ENCODE measurements at regions not wholly inside any gene's neighbourhood (a gene's known extent, or its start where the extent isn't known, plus 50 kb on each side); places are given as distances from the start of the nearest gene placed in this dataset.

DNA sequence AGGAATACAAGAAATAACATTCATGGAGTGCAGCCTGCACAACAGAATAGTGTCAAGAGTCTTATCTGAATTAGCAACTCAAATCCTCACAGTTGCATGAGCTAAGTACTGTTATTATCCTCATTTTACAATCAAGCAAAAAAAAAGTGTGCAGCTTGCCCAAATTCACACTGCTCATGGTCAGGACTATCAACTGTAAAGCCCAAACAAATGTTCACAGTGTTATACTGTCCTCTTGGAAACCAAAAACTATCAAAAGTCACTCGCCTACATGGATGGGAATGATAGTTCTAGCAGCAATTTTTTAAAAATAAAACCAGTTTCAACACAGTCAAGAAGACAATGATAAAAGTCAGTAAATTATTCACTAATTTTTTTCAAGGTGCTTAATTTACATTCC, 114.6 kb upstream of the HSF2 start:
- H3K9ac ChIP-seq: no peak overlapping the region
- no peak overlapping the region for H2AFZ ChIP-seq (ENCODE audit: low read depth)
- H4K20me1 ChIP-seq (ENCODE audit: insufficient read depth): no peaks in the 10 kb centered on the region
- H3K4me2 ChIP-seq: no peak overlapping the region
- no peaks in the 10 kb centered on the region for H3K27me3 ChIP-seq (ENCODE audit: insufficient read depth, low read depth)
- no peaks in the 10 kb centered on the region for H3K36me3 ChIP-seq (ENCODE audit: insufficient read depth)
- H3K4me1 ChIP-seq (ENCODE audit: low read depth, poor library complexity, severe bottlenecking): no peaks in the 10 kb centered on the region
- TF ChIP-seq, protein P1, sequence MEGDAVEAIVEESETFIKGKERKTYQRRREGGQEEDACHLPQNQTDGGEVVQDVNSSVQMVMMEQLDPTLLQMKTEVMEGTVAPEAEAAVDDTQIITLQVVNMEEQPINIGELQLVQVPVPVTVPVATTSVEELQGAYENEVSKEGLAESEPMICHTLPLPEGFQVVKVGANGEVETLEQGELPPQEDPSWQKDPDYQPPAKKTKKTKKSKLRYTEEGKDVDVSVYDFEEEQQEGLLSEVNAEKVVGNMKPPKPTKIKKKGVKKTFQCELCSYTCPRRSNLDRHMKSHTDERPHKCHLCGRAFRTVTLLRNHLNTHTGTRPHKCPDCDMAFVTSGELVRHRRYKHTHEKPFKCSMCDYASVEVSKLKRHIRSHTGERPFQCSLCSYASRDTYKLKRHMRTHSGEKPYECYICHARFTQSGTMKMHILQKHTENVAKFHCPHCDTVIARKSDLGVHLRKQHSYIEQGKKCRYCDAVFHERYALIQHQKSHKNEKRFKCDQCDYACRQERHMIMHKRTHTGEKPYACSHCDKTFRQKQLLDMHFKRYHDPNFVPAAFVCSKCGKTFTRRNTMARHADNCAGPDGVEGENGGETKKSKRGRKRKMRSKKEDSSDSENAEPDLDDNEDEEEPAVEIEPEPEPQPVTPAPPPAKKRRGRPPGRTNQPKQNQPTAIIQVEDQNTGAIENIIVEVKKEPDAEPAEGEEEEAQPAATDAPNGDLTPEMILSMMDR (conservative IDR thresholded peaks at IDR 0.05; ENCODE audit: low read depth, low read length): no peak
- H3K4me3 ChIP-seq (IDR thresholded peaks at IDR 0.05; ENCODE audit: insufficient read depth, low read depth, low read length): no peak overlapping the region
- no peaks in the 10 kb centered on the region for H3K79me2 ChIP-seq (ENCODE audit: insufficient read depth, low read depth)
- H3K27ac ChIP-seq: no peak overlapping the region

DNA sequence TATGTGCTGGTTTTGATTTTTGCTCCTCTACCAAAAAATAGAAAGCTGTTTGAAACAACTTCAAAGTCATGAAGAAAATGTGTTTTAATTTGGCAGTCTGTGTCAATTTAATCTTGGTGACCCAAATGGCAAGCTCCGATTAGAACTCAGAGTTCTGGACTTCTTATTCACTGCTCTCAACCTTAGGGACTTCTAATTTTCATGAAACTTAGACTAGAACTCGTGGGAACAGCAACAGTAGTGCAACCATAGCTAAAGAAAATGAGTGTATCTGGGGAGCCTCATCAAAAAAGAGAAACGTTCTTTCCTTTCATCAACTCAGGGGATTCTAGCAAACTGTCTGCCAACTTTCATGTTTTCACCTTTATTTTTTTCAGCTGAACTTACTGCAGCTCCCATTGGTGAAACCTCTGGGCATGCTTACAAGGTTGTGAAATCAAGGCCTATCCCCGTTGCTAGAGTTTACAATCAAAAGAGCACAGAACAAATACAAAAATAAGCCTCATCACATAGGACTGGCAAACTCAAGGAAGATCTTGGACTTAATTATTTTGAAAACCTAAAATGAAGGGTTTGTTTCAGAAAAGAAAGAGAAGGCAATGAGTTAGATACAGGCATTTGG, 114.0 kb upstream of the HSF2 start:
- Histone ChIP-seq H3K4me1 (ENCODE audit: low read depth, poor library complexity, severe bottlenecking) (no peaks in the 10 kb centered on the region), H4K20me1 (ENCODE audit: insufficient read depth) (no peaks in the 10 kb centered on the region), H3K79me2 (ENCODE audit: insufficient read depth, low read depth) (no peaks in the 10 kb centered on the region), H3K36me3 (ENCODE audit: insufficient read depth) (no peaks in the 10 kb centered on the region), H3K27ac (no peak overlapping the region), H3K27me3 (ENCODE audit: insufficient read depth, low read depth) (no peaks in the 10 kb centered on the region), H2AFZ (ENCODE audit: low read depth) (no peak overlapping the region), H3K4me3 (IDR thresholded peaks at IDR 0.05; ENCODE audit: insufficient read depth, low read depth, low read length) (no peak overlapping the region), H3K4me2 (no peak overlapping the region), H3K9ac (no peak overlapping the region)
- TF ChIP-seq, protein P1 (conservative IDR thresholded peaks at IDR 0.05; ENCODE audit: low read depth, low read length): no peak

DNA sequence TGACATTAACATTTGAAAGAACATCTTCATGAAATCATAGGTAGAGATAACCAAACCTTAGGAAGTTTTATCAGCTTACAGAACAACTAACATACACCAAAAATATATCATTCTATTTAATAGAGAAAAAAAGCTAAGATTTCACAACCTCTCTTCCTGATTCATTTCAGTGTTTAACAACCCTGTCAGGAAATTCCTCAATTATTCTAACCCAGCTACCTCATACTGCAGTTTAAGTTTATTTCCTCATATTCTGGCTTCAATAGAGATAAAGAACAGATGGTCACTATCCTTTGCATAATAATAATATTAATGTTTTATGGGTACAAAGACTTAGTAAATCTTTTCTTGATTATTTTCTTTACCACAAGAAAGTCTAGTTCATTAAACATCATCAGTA, 112.9 kb upstream of the HSF2 start:
- H3K36me3 ChIP-seq (ENCODE audit: insufficient read depth): no peaks in the 10 kb centered on the region
- no peaks in the 10 kb centered on the region for H3K79me2 ChIP-seq (ENCODE audit: insufficient read depth, low read depth)
- H4K20me1 ChIP-seq (ENCODE audit: insufficient read depth): no peaks in the 10 kb centered on the region
- no peaks in the 10 kb centered on the region for H3K4me1 ChIP-seq (ENCODE audit: low read depth, poor library complexity, severe bottlenecking)
- TF ChIP-seq, protein P1 (conservative IDR thresholded peaks at IDR 0.05; ENCODE audit: low read depth, low read length): no peak
- H3K27me3 ChIP-seq (ENCODE audit: insufficient read depth, low read depth): no peaks in the 10 kb centered on the region
- no peak overlapping the region for H3K27ac ChIP-seq
- H3K9ac ChIP-seq: no peak overlapping the region
- no peak overlapping the region for H3K4me3 ChIP-seq (IDR thresholded peaks at IDR 0.05; ENCODE audit: insufficient read depth, low read depth, low read length)
- H2AFZ ChIP-seq (ENCODE audit: low read depth): no peak overlapping the region
- H3K4me2 ChIP-seq: no peak overlapping the region

DNA sequence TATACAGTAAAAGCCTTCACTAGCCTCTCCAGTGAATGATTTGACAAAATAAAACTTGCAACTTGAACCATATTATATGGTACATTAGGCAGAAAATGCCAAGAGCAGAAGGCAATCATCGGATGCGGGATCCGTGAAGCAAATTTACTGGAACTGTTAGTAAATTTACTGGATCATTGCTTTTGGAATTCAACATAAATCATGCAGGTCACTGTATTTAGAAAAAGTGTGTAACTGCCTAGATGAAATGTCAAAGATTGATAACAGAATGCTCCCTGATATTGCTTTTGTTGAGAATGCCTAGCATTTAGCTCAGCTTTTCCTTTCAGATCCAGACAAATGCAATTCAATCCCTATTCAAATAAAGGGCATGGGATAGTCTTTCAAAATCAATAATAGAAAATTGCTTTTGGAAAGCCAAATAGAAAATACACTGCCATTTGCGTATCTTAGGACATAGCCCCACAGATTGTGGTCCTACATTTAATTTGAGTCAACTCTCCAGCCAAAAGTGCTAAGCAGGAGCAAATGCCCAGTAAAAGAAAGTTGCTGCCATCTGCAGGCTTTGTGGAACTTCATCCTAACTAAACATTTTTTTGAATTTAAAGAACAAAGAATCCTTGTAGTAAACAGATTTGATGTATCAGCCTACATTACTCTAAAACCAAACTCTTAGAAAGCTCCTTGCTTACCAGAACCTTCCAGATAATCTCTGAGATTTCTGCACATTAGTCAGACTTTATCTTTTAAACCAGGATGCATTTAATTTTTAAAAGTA, 109.5 kb upstream of the HSF2 start:
- Histone ChIP-seq H3K4me1 (ENCODE audit: low read depth, poor library complexity, severe bottlenecking) (no peaks in the 10 kb centered on the region), H3K27me3 (ENCODE audit: insufficient read depth, low read depth) (no peaks in the 10 kb centered on the region), H3K79me2 (ENCODE audit: insufficient read depth, low read depth) (no peaks in the 10 kb centered on the region), H3K27ac (no peak overlapping the region), H2AFZ (ENCODE audit: low read depth) (no peak overlapping the region), H4K20me1 (ENCODE audit: insufficient read depth) (no peaks in the 10 kb centered on the region), H3K36me3 (ENCODE audit: insufficient read depth) (no peaks in the 10 kb centered on the region), H3K4me3 (IDR thresholded peaks at IDR 0.05; ENCODE audit: insufficient read depth, low read depth, low read length) (no peak overlapping the region), H3K4me2 (no peak overlapping the region), H3K9ac (no peak overlapping the region)
- TF ChIP-seq, protein P1 (conservative IDR thresholded peaks at IDR 0.05; ENCODE audit: low read depth, low read length): no peak
